Smooth muscle cell (in vitro differentiated cells): ENCODE measurements at regions not wholly inside any gene's neighbourhood (a gene's known extent, or its start where the extent isn't known, plus 50 kb on each side); places are given as distances from the start of the nearest gene placed in this dataset.

Source experiments
- DNase-seq: peaks from one replicate; lab custom pipeline; 2025; ENCODE audit not compliant: unreplicated experiment; lab: John Stamatoyannopoulos, UW
- H2AFZ ChIP-seq: fragments of 200-600 bp; sonication (generic); 2 replicates; pipeline ENCODE4 v1.6.0; 2016; ENCODE audit warnings: antibody characterized with exemption, low read depth, mild to moderate bottlenecking
- H3F3A ChIP-seq: fragments of 200-600 bp; sonication (generic); 2 replicates; pipeline ENCODE4 v1.6.0; 2017; ENCODE audit warnings: antibody characterized with exemption, low read depth
- H3K27ac ChIP-seq: fragments of 200-600 bp; sonication (generic); 2 replicates; pipeline ENCODE4 v1.5.1; 2016; ENCODE audit warnings: low read depth, mild to moderate bottlenecking
- H3K27me3 ChIP-seq: fragments of 200-600 bp; sonication (generic); 2 replicates; pipeline ENCODE4 v1.6.1; 2016; ENCODE audit warnings: low read depth, mild to moderate bottlenecking
- H3K36me3 ChIP-seq: fragments of 200-600 bp; sonication (generic); 2 replicates; pipeline ENCODE4 v1.5.1; 2016; ENCODE audit warnings: low read depth
- H3K4me1 ChIP-seq: fragments of 200-600 bp; sonication (generic); 2 replicates; pipeline ENCODE4 v1.5.1; 2016; ENCODE audit warnings: low read depth
- H3K4me2 ChIP-seq: fragments of 200-600 bp; sonication (generic); 2 replicates; pipeline ENCODE4 v1.6.0; 2016; ENCODE audit warnings: mild to moderate bottlenecking
- H3K4me3 ChIP-seq: fragments of 200-600 bp; sonication (generic); 2 replicates; pipeline ENCODE4 v1.5.1; 2016; ENCODE audit warnings: mild to moderate bottlenecking
- H3K79me2 ChIP-seq: fragments of 200-600 bp; sonication (generic); 2 replicates; pipeline ENCODE4 v1.6.0; 2016; ENCODE audit warnings: low read depth, mild to moderate bottlenecking
- H3K9ac ChIP-seq: fragments of 200-600 bp; sonication (generic); 2 replicates; pipeline ENCODE4 v1.6.0; 2016; ENCODE audit warnings: low read depth
- H3K9me3 ChIP-seq: fragments of 200-600 bp; sonication (generic); replicated peaks from 2 replicates; pipeline ENCODE4 v1.5.1; 2016; ENCODE audit warnings: low read depth
- H4K20me1 ChIP-seq: fragments of 200-600 bp; sonication (generic); 2 replicates; pipeline ENCODE4 v1.6.0; 2016; ENCODE audit warnings: low read depth
- WGBS: methylation state at CpG from one replicate; pipeline ENCODE4 v1.1.7; 2016; ENCODE audit warnings: low lambda C conversion rate; 5-methylcytosine and 5-hydroxymethylcytosine counted together
- TF ChIP-seq, protein P1 (sequence below): fragments of 200-600 bp; sonication (generic); IDR thresholded peaks from 2 replicates; pipeline ENCODE4 v1.5.1; 2017; ENCODE audit warnings: borderline replicate concordance, mild to moderate bottlenecking, antibody characterized with exemption; ENCODE audit not compliant: insufficient read depth, poor library complexity, severe bottlenecking

DNA sequence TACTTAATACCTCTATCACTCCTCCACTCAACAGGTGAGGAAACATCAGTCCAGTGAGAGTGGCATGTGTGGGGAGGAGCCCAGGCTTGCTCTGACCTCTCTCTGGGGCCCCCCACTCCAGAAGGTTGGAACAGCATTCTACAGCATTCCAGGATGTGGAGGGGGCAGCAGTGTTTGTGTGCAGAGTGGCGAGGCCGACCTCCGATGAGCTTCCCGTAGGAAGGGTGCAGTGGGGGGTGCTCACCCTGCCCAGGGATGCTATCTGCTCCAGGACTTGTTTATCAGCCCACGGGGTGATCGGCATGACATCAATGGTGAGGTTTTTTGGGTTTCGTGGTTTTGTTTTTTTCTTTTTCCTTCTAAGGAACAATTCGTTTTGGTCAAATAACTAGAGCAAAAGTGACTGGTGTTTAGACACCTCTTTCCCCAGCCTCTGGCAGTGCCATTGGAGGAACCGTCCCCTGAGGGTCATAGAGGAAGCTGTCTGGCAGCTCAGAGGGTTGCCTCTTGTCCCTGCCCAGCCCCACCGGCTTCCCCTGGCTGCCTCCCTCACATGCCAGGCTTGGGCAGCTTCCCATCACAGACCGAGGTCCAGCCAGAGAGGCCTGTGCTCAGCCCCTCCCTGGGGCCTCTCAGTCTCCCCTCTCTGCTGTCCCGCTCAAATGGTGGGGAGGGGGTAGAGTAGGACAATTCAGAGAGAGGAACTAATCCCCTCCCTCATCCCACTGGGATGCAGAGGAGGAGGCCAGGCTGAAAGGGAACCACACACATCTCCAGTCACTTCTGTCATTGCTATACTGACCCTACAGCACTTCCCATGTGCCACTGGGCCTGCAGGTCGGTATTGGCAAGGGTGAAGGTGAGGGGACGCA is 96.5 kb downstream of the ZFP36L2 start:
- H2AFZ ChIP-seq = no peak overlapping the region
- no peak for DNase-seq
- H3K9me3 ChIP-seq = no peaks in the 10 kb centered on the region
- H3K79me2 ChIP-seq = no peaks in the 10 kb centered on the region
- peaks cover 7% of the 10 kb centered on the region for H3F3A ChIP-seq
- peaks cover 20% of the 10 kb centered on the region for H3K4me1 ChIP-seq
- no peak overlapping the region for H3K4me3 ChIP-seq
- 64% methylated on average over 14 of the region's 14 CpGs for WGBS
- H3K36me3 ChIP-seq = no peaks in the 10 kb centered on the region
- peak overlapping the region; percentile 56 for H3K4me2 ChIP-seq
- no peaks in the 10 kb centered on the region for H4K20me1 ChIP-seq
- H3K27me3 ChIP-seq = no peaks in the 10 kb centered on the region
- no peak overlapping the region for H3K9ac ChIP-seq
- TF ChIP-seq, protein P1, sequence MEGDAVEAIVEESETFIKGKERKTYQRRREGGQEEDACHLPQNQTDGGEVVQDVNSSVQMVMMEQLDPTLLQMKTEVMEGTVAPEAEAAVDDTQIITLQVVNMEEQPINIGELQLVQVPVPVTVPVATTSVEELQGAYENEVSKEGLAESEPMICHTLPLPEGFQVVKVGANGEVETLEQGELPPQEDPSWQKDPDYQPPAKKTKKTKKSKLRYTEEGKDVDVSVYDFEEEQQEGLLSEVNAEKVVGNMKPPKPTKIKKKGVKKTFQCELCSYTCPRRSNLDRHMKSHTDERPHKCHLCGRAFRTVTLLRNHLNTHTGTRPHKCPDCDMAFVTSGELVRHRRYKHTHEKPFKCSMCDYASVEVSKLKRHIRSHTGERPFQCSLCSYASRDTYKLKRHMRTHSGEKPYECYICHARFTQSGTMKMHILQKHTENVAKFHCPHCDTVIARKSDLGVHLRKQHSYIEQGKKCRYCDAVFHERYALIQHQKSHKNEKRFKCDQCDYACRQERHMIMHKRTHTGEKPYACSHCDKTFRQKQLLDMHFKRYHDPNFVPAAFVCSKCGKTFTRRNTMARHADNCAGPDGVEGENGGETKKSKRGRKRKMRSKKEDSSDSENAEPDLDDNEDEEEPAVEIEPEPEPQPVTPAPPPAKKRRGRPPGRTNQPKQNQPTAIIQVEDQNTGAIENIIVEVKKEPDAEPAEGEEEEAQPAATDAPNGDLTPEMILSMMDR = no peak
- peak overlapping the region; percentile 35 for H3K27ac ChIP-seq

- no peak for DNase-seq
- H3K36me3 ChIP-seq = no peaks in the 10 kb centered on the region
- TF ChIP-seq, protein P1 = no peak
Observed at GRCh38 chr2:43128559-43128955, 97.8 kb downstream of the ZFP36L2 start.

DNA sequence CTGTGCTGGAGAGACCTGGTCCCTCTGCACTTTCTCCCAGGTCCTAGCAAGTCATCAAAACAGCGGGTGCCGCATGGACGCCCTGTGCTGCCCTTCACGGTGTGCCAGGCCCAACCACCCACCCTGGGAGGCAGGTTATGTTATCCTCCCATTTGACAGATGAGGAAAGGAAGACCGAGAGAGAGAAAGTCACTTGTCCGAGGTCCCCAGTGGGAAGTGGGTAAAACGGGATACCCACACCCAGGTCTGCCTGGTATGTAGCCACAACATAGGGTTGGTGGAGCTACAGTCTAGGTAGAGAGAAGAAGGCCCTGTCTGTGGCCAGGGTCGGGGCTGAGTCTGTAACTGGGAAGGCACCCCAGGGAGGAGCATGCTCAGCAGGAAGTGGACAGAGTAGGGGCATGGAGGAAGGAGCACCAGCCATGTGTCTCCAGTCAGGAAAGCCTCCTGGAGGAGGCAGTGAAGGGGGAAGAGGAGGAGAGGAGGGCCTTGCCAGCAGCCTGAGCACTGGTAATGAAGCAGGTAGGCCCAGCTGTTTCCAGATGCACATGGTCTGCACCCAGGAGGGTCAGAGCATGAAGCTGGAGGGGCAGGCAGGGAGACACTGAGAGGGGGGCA is 98.4 kb downstream of the ZFP36L2 start:
- no peaks in the 10 kb centered on the region for H3K9me3 ChIP-seq
- no peaks in the 10 kb centered on the region for H3K27me3 ChIP-seq
- H3K4me1 ChIP-seq = peaks cover 20% of the 10 kb centered on the region
- TF ChIP-seq, protein P1 = no peak
- H3K36me3 ChIP-seq = no peaks in the 10 kb centered on the region
- peaks cover 7% of the 10 kb centered on the region for H3F3A ChIP-seq
- no peak overlapping the region for H3K9ac ChIP-seq
- H3K4me2 ChIP-seq = no peak overlapping the region
- H4K20me1 ChIP-seq = no peaks in the 10 kb centered on the region
- no peak for DNase-seq
- no peaks in the 10 kb centered on the region for H3K79me2 ChIP-seq
- no peak overlapping the region for H3K4me3 ChIP-seq
- WGBS = 98% methylated on average over 8 of the region's 8 CpGs
- H2AFZ ChIP-seq = no peak overlapping the region
- H3K27ac ChIP-seq = no peak overlapping the region

More at GRCh38 chr2:43128559-43128955, 97.8 kb downstream of the ZFP36L2 start:
- Histone ChIP-seq H3K27ac (no peak overlapping the region), H2AFZ (no peak overlapping the region), H3K9me3 (no peaks in the 10 kb centered on the region), H3K79me2 (no peaks in the 10 kb centered on the region), H3K4me3 (no peak overlapping the region), H3F3A (peaks cover 7% of the 10 kb centered on the region), H3K4me2 (no peak overlapping the region), H3K9ac (no peak overlapping the region), H3K27me3 (no peaks in the 10 kb centered on the region), H4K20me1 (no peaks in the 10 kb centered on the region), H3K4me1 (peaks cover 20% of the 10 kb centered on the region)
- 81% methylated on average over 5 of the region's 5 CpGs for WGBS
